ENCODE measurements at regions not wholly inside any gene's neighbourhood (a gene's known extent, or its start where the extent isn't known, plus 50 kb on each side); places are given as distances from the start of the nearest gene placed in this dataset.

DNA sequence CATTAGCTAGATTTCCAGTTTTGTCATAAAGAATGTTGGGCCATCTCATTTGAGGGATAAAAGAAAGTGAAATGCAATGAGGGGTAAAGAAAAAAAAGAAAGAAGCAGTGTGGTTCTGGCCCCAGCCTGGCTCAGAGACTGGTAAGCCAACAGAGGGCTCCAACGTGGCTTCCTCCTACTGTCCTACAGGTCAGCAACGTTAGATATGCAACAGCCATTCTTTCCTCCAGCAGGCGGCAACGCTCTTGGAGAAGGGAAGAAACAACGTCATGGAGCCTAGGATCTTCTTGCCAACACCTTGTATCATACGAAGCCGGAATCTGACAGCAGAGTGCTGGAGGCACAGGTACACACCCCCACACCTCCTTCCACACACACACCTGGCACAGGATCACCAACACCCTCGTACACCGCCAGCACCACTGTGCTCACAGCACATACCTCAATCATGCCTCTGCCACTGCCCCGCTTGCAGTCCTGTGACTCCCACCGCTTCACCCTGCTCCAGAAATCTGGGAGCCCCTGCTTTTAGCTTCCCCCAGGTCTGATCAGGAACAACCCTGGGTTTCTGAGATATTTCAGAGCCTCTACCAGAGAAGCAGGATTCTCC lies 102.8 kb downstream of the RPAP3 start:
- TF ChIP-seq SIN3A (IDR thresholded peaks at IDR 0.05; ENCODE audit: borderline replicate concordance, insufficient read depth, low read length) (no peak), FOXP2 (optimal IDR thresholded peaks at IDR 0.05; ENCODE audit: borderline replicate concordance, extremely low read depth, extremely low read length, insufficient read depth) (no peak), TAF1 (IDR thresholded peaks at IDR 0.05; ENCODE audit: borderline replicate concordance, insufficient read depth, low read length) (no peak)
- TF ChIP-seq, protein P1, sequence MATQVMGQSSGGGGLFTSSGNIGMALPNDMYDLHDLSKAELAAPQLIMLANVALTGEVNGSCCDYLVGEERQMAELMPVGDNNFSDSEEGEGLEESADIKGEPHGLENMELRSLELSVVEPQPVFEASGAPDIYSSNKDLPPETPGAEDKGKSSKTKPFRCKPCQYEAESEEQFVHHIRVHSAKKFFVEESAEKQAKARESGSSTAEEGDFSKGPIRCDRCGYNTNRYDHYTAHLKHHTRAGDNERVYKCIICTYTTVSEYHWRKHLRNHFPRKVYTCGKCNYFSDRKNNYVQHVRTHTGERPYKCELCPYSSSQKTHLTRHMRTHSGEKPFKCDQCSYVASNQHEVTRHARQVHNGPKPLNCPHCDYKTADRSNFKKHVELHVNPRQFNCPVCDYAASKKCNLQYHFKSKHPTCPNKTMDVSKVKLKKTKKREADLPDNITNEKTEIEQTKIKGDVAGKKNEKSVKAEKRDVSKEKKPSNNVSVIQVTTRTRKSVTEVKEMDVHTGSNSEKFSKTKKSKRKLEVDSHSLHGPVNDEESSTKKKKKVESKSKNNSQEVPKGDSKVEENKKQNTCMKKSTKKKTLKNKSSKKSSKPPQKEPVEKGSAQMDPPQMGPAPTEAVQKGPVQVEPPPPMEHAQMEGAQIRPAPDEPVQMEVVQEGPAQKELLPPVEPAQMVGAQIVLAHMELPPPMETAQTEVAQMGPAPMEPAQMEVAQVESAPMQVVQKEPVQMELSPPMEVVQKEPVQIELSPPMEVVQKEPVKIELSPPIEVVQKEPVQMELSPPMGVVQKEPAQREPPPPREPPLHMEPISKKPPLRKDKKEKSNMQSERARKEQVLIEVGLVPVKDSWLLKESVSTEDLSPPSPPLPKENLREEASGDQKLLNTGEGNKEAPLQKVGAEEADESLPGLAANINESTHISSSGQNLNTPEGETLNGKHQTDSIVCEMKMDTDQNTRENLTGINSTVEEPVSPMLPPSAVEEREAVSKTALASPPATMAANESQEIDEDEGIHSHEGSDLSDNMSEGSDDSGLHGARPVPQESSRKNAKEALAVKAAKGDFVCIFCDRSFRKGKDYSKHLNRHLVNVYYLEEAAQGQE (IDR thresholded peaks at IDR 0.05; ENCODE audit: insufficient read depth in 1 of 2, low read depth in 2 of 2, low read length in 2 of 2), result no peak
